K562 (cell line): ENCODE measurements at regions not wholly inside any gene's neighbourhood (a gene's known extent, or its start where the extent isn't known, plus 50 kb on each side); places are given as distances from the start of the nearest gene placed in this dataset.

Source experiments
- ATAC-seq: fragments of 200-7000 bp; cut with Tn5 transposase; 3 replicates; pipeline ENCODE4 v1.9.1; 2020; ENCODE audit warnings: moderate library complexity
- BruUV-seq: library from RNA; stranded (reverse); fragments of 400-500 nt; replicated peaks from 2 replicates; lab custom pipeline; 2021; lab: Mats Ljungman, UMichigan
- CTCF ChIA-PET: fragments of 300-600 bp; formaldehyde crosslinking; extraction: SDS; loops from one replicate; lab custom pipeline; 2021; ENCODE audit warnings: low intra/inter-chr PET ratio; lab: Yijun Ruan, JAX
- POLR2A ChIA-PET: fragments of 300-600, 350-650 bp; sonication (Branson Sonifier 250); formaldehyde crosslinking; extraction: SDS; loops from one replicate; lab custom pipeline; 2021; ENCODE audit warnings: antibody characterized with exemption, inconsistent platforms; lab: Yijun Ruan, JAX
- DNase-seq, 4 experiments: peaks; one replicate each; pipeline versions ENCODE4 v3.0.0 to v3.0.0-alpha.2; 2011 to 2018; ENCODE audit warnings: low spot score in 3 of 4, mixed read lengths in 3 of 4; ENCODE audit errors: extremely low read depth in 1 of 4
- FAIRE-seq: peaks from 2 replicates; lab custom pipeline; 2011; peaks lifted over from hg19 to GRCh38; lab: Jason Lieb, UNC
- H2AFZ ChIP-seq: 2 replicates; pipeline ENCODE4 v1.6.0; 2011; ENCODE audit warnings: low read depth, low read length, control low read depth, inconsistent platforms
- H3K27ac ChIP-seq: fragments of 200-600 bp; 3 replicates; pipeline ENCODE4 v1.8.0; 2011; ENCODE audit warnings: low read depth, mild to moderate bottlenecking, control low read depth, inconsistent platforms, low read length, moderate library complexity, mixed read lengths; ENCODE audit errors: extremely low read depth
- H3K27me3 ChIP-seq, 2 experiments: fragments of 300-600 bp in 1 of 2; 2 replicates in 1 of 2; 3 replicates in 1 of 2; pipeline versions ENCODE4 v1.6.0 to v1.8.0; 2011; ENCODE audit warnings: inconsistent platforms in 2 of 2, low read length in 2 of 2, mild to moderate bottlenecking in 1 of 2, mixed read lengths in 1 of 2, moderate library complexity in 1 of 2; ENCODE audit not compliant: control insufficient read depth in 2 of 2, insufficient read depth in 2 of 2
- H3K36me3 ChIP-seq: fragments of 300-600 bp; 3 replicates; pipeline ENCODE4 v1.8.0; 2011; ENCODE audit warnings: mild to moderate bottlenecking, low read length, inconsistent platforms; ENCODE audit not compliant: control insufficient read depth, insufficient read depth
- H3K4me1 ChIP-seq, 2 experiments: fragments of 200-600 bp in 1 of 2; replicated peaks in 1 of 2; 2 replicates in 1 of 2; 3 replicates in 1 of 2; pipeline versions ENCODE4 v1.5.1 to v1.8.0; 2011; ENCODE audit warnings: inconsistent platforms in 2 of 2, low read length in 2 of 2, mild to moderate bottlenecking in 1 of 2, mixed read lengths in 1 of 2, moderate library complexity in 1 of 2; ENCODE audit not compliant: control insufficient read depth in 2 of 2, insufficient read depth in 2 of 2
- H3K4me2 ChIP-seq: 2 replicates; pipeline ENCODE4 v1.6.1; 2011; ENCODE audit warnings: low read length, control low read depth, inconsistent platforms, mixed read lengths; ENCODE audit not compliant: insufficient read depth
- H3K4me3 ChIP-seq: fragments of 200-600 bp; sonication (generic), shearing (Covaris generic); 2 replicates; pipeline ENCODE4 v1.5.1; 2016; ENCODE audit warnings: control low read depth, inconsistent platforms
- H3K79me2 ChIP-seq: fragments of 200-600 bp; 3 replicates; pipeline ENCODE4 v1.8.0; 2011; ENCODE audit warnings: low read length, inconsistent platforms; ENCODE audit not compliant: control insufficient read depth, insufficient read depth
- H3K9ac ChIP-seq, 2 experiments: 2 replicates each; pipeline versions ENCODE4 v1.6.0 to v1.6.1; 2011; ENCODE audit warnings: low read depth in 2 of 2, low read length in 2 of 2, control low read depth in 1 of 2, inconsistent platforms in 1 of 2, mild to moderate bottlenecking in 1 of 2, mixed read lengths in 1 of 2; ENCODE audit not compliant: insufficient read depth in 1 of 2
- H3K9me1 ChIP-seq: one replicate; pipeline ENCODE4 v1.6.0; 2011; ENCODE audit warnings: inconsistent platforms, mild to moderate bottlenecking, low read length, moderate library complexity; ENCODE audit not compliant: control insufficient read depth, insufficient read depth
- H3K9me3 ChIP-seq: replicated peaks from 2 replicates; pipeline ENCODE4 v1.5.1; 2011; ENCODE audit warnings: low read depth, low read length, inconsistent platforms; ENCODE audit not compliant: control insufficient read depth, insufficient read depth
- H4K20me1 ChIP-seq: replicated peaks from 2 replicates; pipeline ENCODE4 v1.6.1; 2011; ENCODE audit warnings: low read length, inconsistent platforms, mixed read lengths; ENCODE audit not compliant: control insufficient read depth, insufficient read depth
- ARID3A ChIP-seq: IDR thresholded peaks from 2 replicates; pipeline ENCODE4 v1.6.1; 2012; ENCODE audit warnings: low read depth, low read length, improper control_type of control experiment, borderline replicate concordance
- BCL6 ChIP-seq: fragments of 250-450 bp; sonication (Bioruptor Pico); IDR thresholded peaks from 2 replicates; pipeline ENCODE4 v1.4.0; 2020
- E2F8 ChIP-seq: fragments of 450-650 bp; IDR thresholded peaks from 2 replicates; pipeline ENCODE4 v1.7.1; 2018; ENCODE audit warnings: mild to moderate bottlenecking, low read depth; ENCODE audit not compliant: partially characterized antibody
- FUS ChIP-seq: fragments of 200-400 bp; formaldehyde crosslinking; optimal IDR thresholded peaks from 2 replicates; pipeline ENCODE3; 2017; ENCODE audit warnings: low read depth, low read length
- HNRNPUL1 ChIP-seq: fragments of 200-400 bp; formaldehyde crosslinking; IDR thresholded peaks from 2 replicates; pipeline ENCODE4 v1.6.1; 2017; ENCODE audit warnings: low read length
- MYBL2 ChIP-seq, 2 experiments: fragments of 450-650 bp in 1 of 2; sonication (generic) in 1 of 2; formaldehyde crosslinking in 1 of 2; IDR thresholded peaks; 2 replicates each; pipeline versions ENCODE4 v1.6.1 to v1.8.1; 2017 to 2022; ENCODE audit warnings: borderline replicate concordance in 1 of 2, inconsistent platforms in 1 of 2, low read depth in 1 of 2, mild to moderate bottlenecking in 1 of 2, missing genetic modification reagents in 1 of 2, moderate library complexity in 1 of 2
- OTX1 ChIP-seq: fragments of 450-650 bp; formaldehyde crosslinking; IDR thresholded peaks from 2 replicates; pipeline ENCODE4 v1.4.0; 2022; ENCODE audit warnings: mild to moderate bottlenecking
- PTRF ChIP-seq: fragments of 450-650 bp; IDR thresholded peaks from 2 replicates; pipeline ENCODE4 v1.6.1; 2016; ENCODE audit warnings: mild to moderate bottlenecking, missing genetic modification characterization, missing compliant biosample characterization
- STAT6 ChIP-seq: sonication (generic); formaldehyde crosslinking; IDR thresholded peaks from 2 replicates; pipeline ENCODE4 v1.8.1; 2023; ENCODE audit warnings: mild to moderate bottlenecking, missing genetic modification reagents
- TCF15 ChIP-seq: fragments of 250-450 bp; sonication (Bioruptor Pico); IDR thresholded peaks from 2 replicates; pipeline ENCODE4 v1.8.0; 2022; ENCODE audit warnings: moderate library complexity, mild to moderate bottlenecking, inconsistent platforms
- ZNF184 ChIP-seq: sonication (generic); formaldehyde crosslinking; IDR thresholded peaks from 2 replicates; pipeline ENCODE4 v1.5.0; 2020; ENCODE audit warnings: missing genetic modification reagents
- ZNF3 ChIP-seq: fragments of 250-450 bp; sonication (Bioruptor Pico); IDR thresholded peaks from 2 replicates; pipeline ENCODE4 v1.5.0; 2021; ENCODE audit warnings: mild to moderate bottlenecking, moderate library complexity
- WGBS: fragments of 100-300 bp; shearing (Covaris generic); methylation state at CpG from one replicate; pipeline ENCODE4 v1.1.6; 2016; ENCODE audit warnings: low coverage, mixed read lengths; ENCODE audit not compliant: insufficient coverage; ENCODE audit errors: missing lambda C conversion rate; 5-methylcytosine and 5-hydroxymethylcytosine counted together
- in situ Hi-C: fragments of 300-500 bp; cut with MboI; formaldehyde crosslinking; loops from 4 replicates; pipeline ENCODE4 v1.15.0; 2018; ENCODE audit warnings: inconsistent platforms, mixed read lengths
- intact Hi-C: fragments of 100-400 bp; cut with micrococcal nuclease; formaldehyde crosslinking; loops from 2 replicates; pipeline ENCODE4 v1.14.2; 2022

- intact Hi-C loops, result no loop called here
- H3K4me1 ChIP-seq, result no peaks in the 10 kb centered on the region; a peak in 1 of 5 replicates
- no peak overlapping the region for H3K27ac ChIP-seq
- H3K36me3 ChIP-seq, result no peaks in the 10 kb centered on the region
- TF ChIP-seq TCF15 (no peak), HNRNPUL1 (no peak), BCL6 (CRISPR knock-in tag) (no peak), STAT6 (no peak), ZNF3 (CRISPR knock-in tag) (no peak), OTX1 (CRISPR knock-in tag) (no peak), FUS (no peak), ARID3A (no peak), ZNF184 (no peak), E2F8 (no peak), PTRF (tag) (no peak), MYBL2 (IDR thresholded peaks at IDR 0.05; ENCODE audit: low read depth) (no peak), MYBL2 (CRISPR knock-in tag; IDR thresholded peaks at IDR 0.05; ENCODE audit: borderline replicate concordance) (no peak)
- CTCF ChIA-PET, result no interaction called here
- no TSS peak for BruUV-seq
- 1% methylated on average over 24 of the region's 24 CpGs for WGBS
- FAIRE-seq (no peak), DNase-seq (no peak), ATAC-seq (no peak)
- H3K9ac ChIP-seq, result no peak overlapping the region
- POLR2A ChIA-PET, result interaction anchor here (1.0 to 1.5 kb wide), 2 partner anchors 9 to 28 kb away, joined by 3 to 4 read pairs; no protein-coding TSS in a partner anchor
- H3K79me2 ChIP-seq, result no peaks in the 10 kb centered on the region
- H2AFZ ChIP-seq, result no peak overlapping the region
- peaks cover 45 to 79% of the 10 kb centered on the region in 2 experiments for H3K27me3 ChIP-seq
- no peak overlapping the region for H3K4me3 ChIP-seq
- in situ Hi-C loops, result no loop called here
- H3K9me3 ChIP-seq, result no peaks in the 10 kb centered on the region
- peaks cover 24% of the 10 kb centered on the region for H4K20me1 ChIP-seq
- H3K9me1 ChIP-seq, result no peaks in the 10 kb centered on the region
- no peak overlapping the region for H3K4me2 ChIP-seq
Observed at GRCh38 chr10:78176320-78177317, 143.0 kb downstream of the RPS24 start.
